H9 (cell line): ENCODE measurements at regions not wholly inside any gene's neighbourhood (a gene's known extent, or its start where the extent isn't known, plus 50 kb on each side); places are given as distances from the start of the nearest gene placed in this dataset.

Experiments
- DNase-seq: peaks from one replicate; pipeline ENCODE4 v3.0.0-alpha.2; 2017
- H2AFZ ChIP-seq: one replicate; pipeline ENCODE4 v1.6.1; 2013; ENCODE audit warnings: mild to moderate bottlenecking, low read length, control low read depth, moderate library complexity
- H2AK5ac ChIP-seq: 2 replicates; pipeline ENCODE4 v1.6.1; 2013; ENCODE audit warnings: low read length, control low read depth, mixed read lengths; ENCODE audit not compliant: insufficient read length
- H2BK120ac ChIP-seq: one replicate; pipeline ENCODE4 v1.6.1; 2013; ENCODE audit warnings: low read depth, mild to moderate bottlenecking, low read length, control low read depth, inconsistent platforms; ENCODE audit not compliant: poor library complexity, severe bottlenecking
- H2BK12ac ChIP-seq: 2 replicates; pipeline ENCODE4 v1.6.1; 2013; ENCODE audit warnings: low read length, control low read depth, mixed read lengths, low read depth; ENCODE audit not compliant: insufficient read length
- H2BK15ac ChIP-seq: 2 replicates; pipeline ENCODE4 v1.6.1; 2013; ENCODE audit warnings: low read depth, low read length, control low read depth
- H2BK20ac ChIP-seq: one replicate; pipeline ENCODE4 v1.6.1; 2013; ENCODE audit warnings: low read depth, mild to moderate bottlenecking, low read length, control low read depth, inconsistent platforms; ENCODE audit not compliant: poor library complexity, severe bottlenecking
- H2BK5ac ChIP-seq: 2 replicates; pipeline ENCODE4 v1.6.1; 2013; ENCODE audit warnings: low read length, control low read depth, mixed read lengths; ENCODE audit not compliant: insufficient read length
- H3K14ac ChIP-seq: 2 replicates; pipeline ENCODE4 v1.6.1; 2013; ENCODE audit warnings: low read length, control low read depth; ENCODE audit not compliant: insufficient read depth
- H3K18ac ChIP-seq: 2 replicates; pipeline ENCODE4 v1.6.1; 2013; ENCODE audit warnings: low read depth, mild to moderate bottlenecking, mixed read lengths, low read length, control low read depth; ENCODE audit not compliant: insufficient read length
- H3K23ac ChIP-seq: 2 replicates; pipeline ENCODE4 v1.6.1; 2013; ENCODE audit warnings: low read length, control low read depth, mixed read lengths, low read depth; ENCODE audit not compliant: insufficient read length
- H3K23me2 ChIP-seq: 2 replicates; pipeline ENCODE4 v1.6.1; 2013; ENCODE audit warnings: low read depth, mild to moderate bottlenecking, mixed read lengths, low read length, control low read depth; ENCODE audit not compliant: insufficient read length, poor library complexity, severe bottlenecking
- H3K27ac ChIP-seq: 2 replicates; pipeline ENCODE4 v1.5.1; 2013; ENCODE audit warnings: low read length, control low read depth, mixed read lengths, low read depth; ENCODE audit not compliant: insufficient read length
- H3K27me3 ChIP-seq: 2 replicates; pipeline ENCODE4 v1.6.1; 2013; ENCODE audit warnings: low read length, control low read depth, inconsistent platforms; ENCODE audit not compliant: insufficient read depth
- H3K4ac ChIP-seq: 2 replicates; pipeline ENCODE4 v1.6.1; 2013; ENCODE audit warnings: low read depth, mild to moderate bottlenecking, control low read depth, inconsistent platforms, low read length, moderate library complexity
- H3K4me1 ChIP-seq: 2 replicates; pipeline ENCODE4 v1.6.1; 2013; ENCODE audit warnings: low read length, control low read depth, inconsistent platforms; ENCODE audit not compliant: insufficient read depth
- H3K4me2 ChIP-seq: 2 replicates; pipeline ENCODE4 v1.6.1; 2013; ENCODE audit warnings: low read length, control low read depth, mixed read lengths; ENCODE audit not compliant: insufficient read length, insufficient read depth
- H3K56ac ChIP-seq: 2 replicates; pipeline ENCODE4 v1.6.1; 2013; ENCODE audit warnings: low read depth, mild to moderate bottlenecking, mixed read lengths, low read length, control low read depth; ENCODE audit not compliant: insufficient read length
- H3K79me1 ChIP-seq: 2 replicates; pipeline ENCODE4 v1.6.1; 2013; ENCODE audit warnings: low read depth, mild to moderate bottlenecking, moderate library complexity, low read length, control low read depth, inconsistent platforms; ENCODE audit not compliant: insufficient read depth, poor library complexity, severe bottlenecking
- H3K79me2 ChIP-seq: 2 replicates; pipeline ENCODE4 v1.6.1; 2013; ENCODE audit warnings: low read length, control low read depth, inconsistent platforms; ENCODE audit not compliant: insufficient read depth
- H3K9ac ChIP-seq: 2 replicates; pipeline ENCODE4 v1.6.1; 2013; ENCODE audit warnings: low read length, control low read depth, mixed read lengths; ENCODE audit not compliant: insufficient read length; ENCODE audit errors: extremely low read depth
- H3K9me3 ChIP-seq: one replicate; pipeline ENCODE4 v1.6.1; 2013; ENCODE audit warnings: low read depth, low read length, inconsistent platforms; ENCODE audit not compliant: control insufficient read depth
- H3T11ph ChIP-seq: one replicate; pipeline ENCODE4 v1.6.1; 2013; ENCODE audit warnings: mild to moderate bottlenecking, low read length, control low read depth, inconsistent platforms
- H4K20me1 ChIP-seq: one replicate; pipeline ENCODE4 v1.6.1; 2013; ENCODE audit not compliant: control insufficient read depth, insufficient read length, insufficient read depth
- H4K5ac ChIP-seq: 2 replicates; pipeline ENCODE4 v1.6.1; 2013; ENCODE audit warnings: low read depth, mild to moderate bottlenecking, mixed read lengths, low read length, control low read depth; ENCODE audit not compliant: insufficient read length
- H4K8ac ChIP-seq: replicated peaks from 2 replicates; pipeline ENCODE4 v1.6.1; 2013; ENCODE audit warnings: low read length, control low read depth, mixed read lengths, low read depth; ENCODE audit not compliant: insufficient read length
- H4K91ac ChIP-seq: 2 replicates; pipeline ENCODE4 v1.6.1; 2013; ENCODE audit warnings: low read depth, mild to moderate bottlenecking, moderate library complexity, mixed read lengths, low read length, control low read depth; ENCODE audit not compliant: insufficient read length
- H3K27ac Mint-ChIP-seq, 3 experiments: 2 replicates in 2 of 3; 3 replicates in 1 of 3; pipeline ENCODE4 v1.8.0; 2020 to 2021; ENCODE audit warnings: mixed read lengths in 3 of 3, mild to moderate bottlenecking in 1 of 3, moderate library complexity in 1 of 3
- H3K27me3 Mint-ChIP-seq: 2 replicates; pipeline ENCODE4 v1.8.0; 2021; ENCODE audit warnings: low read depth, mild to moderate bottlenecking, moderate library complexity, mixed read lengths
- H3K36me3 Mint-ChIP-seq, 3 experiments: 2 replicates in 2 of 3; 3 replicates in 1 of 3; pipeline ENCODE4 v1.8.0; 2020 to 2021; ENCODE audit warnings: low read depth in 3 of 3, mixed read lengths in 3 of 3; ENCODE audit not compliant: insufficient read depth in 1 of 3
- H3K4me1 Mint-ChIP-seq, 2 experiments: 2 replicates each; pipeline ENCODE4 v1.8.0; 2020; ENCODE audit warnings: mixed read lengths in 2 of 2
- H3K4me3 Mint-ChIP-seq, 2 experiments: 2 replicates in 1 of 2; 3 replicates in 1 of 2; pipeline ENCODE4 v1.8.0; 2020 to 2021; ENCODE audit warnings: mild to moderate bottlenecking in 2 of 2, mixed read lengths in 2 of 2, moderate library complexity in 1 of 2
- H3K9me3 Mint-ChIP-seq, 2 experiments: 2 replicates in 1 of 2; 3 replicates in 1 of 2; pipeline ENCODE4 v1.8.0; 2020; ENCODE audit warnings: mild to moderate bottlenecking in 2 of 2, mixed read lengths in 2 of 2, moderate library complexity in 1 of 2
- CTCF ChIP-seq: fragments of 200-600 bp; sonication (generic); conservative IDR thresholded peaks from 3 replicates; pipeline ENCODE4 v1.8.0; 2021; ENCODE audit warnings: antibody characterized with exemption, mild to moderate bottlenecking
- WGBS: extraction: QIAGEN DNeasy Blood & Tissue Kit; methylation state at CpG from one replicate; pipeline ENCODE4 v1.1.7; 2013; ENCODE audit warnings: missing lambda C conversion rate, low lambda C conversion rate, mixed read lengths; ENCODE audit not compliant: insufficient read length; ENCODE audit errors: extremely low coverage; 5-methylcytosine and 5-hydroxymethylcytosine counted together

- peak overlapping the region; percentile 58 for H4K8ac ChIP-seq
These were observed 558.4 kb upstream of the CDH4 start for GRCh38 chr20:60693496-60694133.

More at GRCh38 chr20:60693496-60694133, 558.4 kb upstream of the CDH4 start:
- Histone ChIP-seq H4K20me1 (no peaks in the 10 kb centered on the region), H4K91ac (peak overlapping the region; percentile 71), H2AFZ (no peak overlapping the region), H2BK120ac (peak overlapping the region; percentile 28), H2AK5ac (peak overlapping the region; percentile 80), H2BK20ac (no peak overlapping the region), H3K56ac (peak overlapping the region; percentile 86), H3K14ac (peak overlapping the region; percentile 28), H2BK15ac (no peak overlapping the region; the same call in 1 of the 2 replicates), H3K9ac (no peak overlapping the region), H2BK5ac (peak overlapping the region; percentile 92), H3K23me2 (no peaks in the 10 kb centered on the region), H3T11ph (no peak overlapping the region), H4K5ac (peak overlapping the region; percentile 57), H3K18ac (peak overlapping the region; percentile 79), H3K23ac (peak overlapping the region; percentile 73), H3K9me3 (no peaks in the 10 kb centered on the region), H3K27ac (peak overlapping the region; percentile 99), H3K79me1 (no peaks in the 10 kb centered on the region), H2BK12ac (peak overlapping the region; percentile 21), H3K27me3 (no peaks in the 10 kb centered on the region), H3K4me2 (peak overlapping the region; percentile 68), H3K4me1 (peaks cover 9% of the 10 kb centered on the region), H3K4ac (no peak overlapping the region), H3K79me2 (no peaks in the 10 kb centered on the region)
- Mint-ChIP-seq H3K27me3 (peaks cover 7% of the 10 kb centered on the region; the same call in 1 of the 2 replicates), H3K9me3 (peaks cover 4 to 9% of the 10 kb centered on the region in 2 experiments; a peak in 4 of 5 replicates), H3K4me1 (peaks cover 40 to 44% of the 10 kb centered on the region in 2 experiments), H3K4me3 (peak overlapping the region; percentile 23 to 45; a peak in 4 of 5 replicates), H3K36me3 (peaks cover 4 to 6% (median 5%) of the 10 kb centered on the region in 3 experiments; a peak in 6 of 7 replicates), H3K27ac (peak overlapping the region; percentile 91 to 95 (median 93))
- no CpG with 5 or more reads among the region's 11 CpGs for WGBS
- DNase-seq: peak; percentile 73
- no peak for TF ChIP-seq CTCF
